ENCODE measurements at regions not wholly inside any gene's neighbourhood (a gene's known extent, or its start where the extent isn't known, plus 50 kb on each side); places are given as distances from the start of the nearest gene placed in this dataset.

GRCh38 chr13:90532861-90533492 lies 814.5 kb upstream of the MIR17HG start:
- TF ChIP-seq EP300 (IDR thresholded peaks at IDR 0.05) (no peak), CTCF (IDR thresholded peaks at IDR 0.05) (no peak)

Data from sigmoid colon (tissue), 4 donors.